ENCODE measurements at regions not wholly inside any gene's neighbourhood (a gene's known extent, or its start where the extent isn't known, plus 50 kb on each side); places are given as distances from the start of the nearest gene placed in this dataset.

- no peak for DNase-seq
These were observed 2441.0 kb downstream of the PCDH7 start for GRCh38 chr4:33161202-33161601.

GRCh38 chr4:33162122-33162521 is 2442.0 kb downstream of the PCDH7 start:
- DNase-seq: no peak

- DNase-seq: no peak
These were observed 2451.8 kb downstream of the PCDH7 start for GRCh38 chr4:33171873-33172525.

GRCh38 chr4:33176566-33176965 is 2456.4 kb downstream of the PCDH7 start:
- DNase-seq: no peak

GRCh38 chr4:33184657-33185290 is 2464.6 kb downstream of the PCDH7 start:
- DNase-seq: no peak

- DNase-seq: no peak
These were observed 2466.9 kb downstream of the PCDH7 start for GRCh38 chr4:33187035-33187434.

- no peak for DNase-seq
These were observed 2468.6 kb downstream of the PCDH7 start for GRCh38 chr4:33188733-33189132.

- no peak for DNase-seq
These were observed 2469.0 kb downstream of the PCDH7 start for GRCh38 chr4:33189169-33189568.

GRCh38 chr4:33193109-33193508 is 2472.9 kb downstream of the PCDH7 start:
- no peak for DNase-seq

GRCh38 chr4:33200377-33200776 is 2480.2 kb downstream of the PCDH7 start:
- no peak for DNase-seq

GRCh38 chr4:33218238-33218637 is 2498.1 kb downstream of the PCDH7 start:
- DNase-seq: no peak

GRCh38 chr4:33226133-33226532 is 2506.0 kb downstream of the PCDH7 start:
- no peak for DNase-seq

GRCh38 chr4:33226783-33227182 is 2506.6 kb downstream of the PCDH7 start:
- DNase-seq: no peak

- no peak for DNase-seq
These were observed 2534.9 kb downstream of the PCDH7 start for GRCh38 chr4:33255094-33255493.

- DNase-seq: no peak
These were observed 2535.3 kb downstream of the PCDH7 start for GRCh38 chr4:33255507-33255906.

- no peak for DNase-seq
These were observed 2542.7 kb downstream of the PCDH7 start for GRCh38 chr4:33262824-33263223.

GRCh38 chr4:33268776-33269175 is 2548.6 kb downstream of the PCDH7 start:
- no peak for DNase-seq

- no peak for DNase-seq
These were observed 2550.2 kb downstream of the PCDH7 start for GRCh38 chr4:33270403-33270802.

GRCh38 chr4:33272722-33273121 is 2552.6 kb downstream of the PCDH7 start:
- no peak for DNase-seq

GRCh38 chr4:33283818-33284217 is 2563.6 kb downstream of the PCDH7 start:
- no peak for DNase-seq

- no peak for DNase-seq
These were observed 2576.8 kb downstream of the PCDH7 start for GRCh38 chr4:33296876-33297455.

GRCh38 chr4:33302321-33302720 is 2582.2 kb downstream of the PCDH7 start:
- DNase-seq: no peak

- DNase-seq: no peak
These were observed 2586.0 kb downstream of the PCDH7 start for GRCh38 chr4:33306131-33306530.

- no peak for DNase-seq
These were observed 2595.9 kb downstream of the PCDH7 start for GRCh38 chr4:33316033-33316432.

- no peak for DNase-seq
These were observed 2596.4 kb downstream of the PCDH7 start for GRCh38 chr4:33316578-33316977.

Measured in NCI-H1048 (cell line).